ENCODE measurements at regions not wholly inside any gene's neighbourhood (a gene's known extent, or its start where the extent isn't known, plus 50 kb on each side); places are given as distances from the start of the nearest gene placed in this dataset.
"Not testable (repeated sequence)": the region's sequence is repeated elsewhere in the genome, so short reads cannot be mapped to it uniquely, and the experiment has no call there.

- TF ChIP-seq CTCF (conservative IDR thresholded peaks at IDR 0.05; ENCODE audit: low read depth, low read length): no peak
- no peak overlapping the region for H3K4me3 ChIP-seq (ENCODE audit: low read depth, low read length)
- DNase-seq (ENCODE audit: low read depth): no peak
These were observed 162.8 kb upstream of the ANKFN1 start for GRCh38 chr17:55990332-55991006.

GRCh38 chr17:55996826-55997225, 156.4 kb upstream of the ANKFN1 start:
- no peak for DNase-seq (ENCODE audit: low read depth)
- peak; percentile 31 for TF ChIP-seq CTCF (conservative IDR thresholded peaks at IDR 0.05; ENCODE audit: low read depth, low read length)

GRCh38 chr17:56000411-56000810, 152.9 kb upstream of the ANKFN1 start:
- no peak for DNase-seq (ENCODE audit: low read depth)
- H3K4me3 ChIP-seq (ENCODE audit: low read depth, low read length): no peak overlapping the region
- TF ChIP-seq CTCF (conservative IDR thresholded peaks at IDR 0.05; ENCODE audit: low read depth, low read length): no peak

More at GRCh38 chr17:55996826-55997225, 156.4 kb upstream of the ANKFN1 start:
- H3K4me3 ChIP-seq (ENCODE audit: low read depth, low read length): no peak overlapping the region

GRCh38 chr17:56002656-56003055, 150.6 kb upstream of the ANKFN1 start:
- not testable (repeated sequence) for DNase-seq (ENCODE audit: low read depth); H3K4me3 ChIP-seq (ENCODE audit: low read depth, low read length)

- no peak for DNase-seq (ENCODE audit: low read depth)
- H3K4me3 ChIP-seq (ENCODE audit: low read depth, low read length): no peak overlapping the region
- TF ChIP-seq CTCF (conservative IDR thresholded peaks at IDR 0.05; ENCODE audit: low read depth, low read length): no peak
These were observed 143.3 kb upstream of the ANKFN1 start for GRCh38 chr17:56009795-56010651.

GRCh38 chr17:56011406-56012131, 141.7 kb upstream of the ANKFN1 start:
- DNase-seq (ENCODE audit: low read depth): no peak
- TF ChIP-seq CTCF (conservative IDR thresholded peaks at IDR 0.05; ENCODE audit: low read depth, low read length): no peak

GRCh38 chr17:56018211-56018610, 135.1 kb upstream of the ANKFN1 start:
- no peak for DNase-seq (ENCODE audit: low read depth)
- no peak for TF ChIP-seq CTCF (conservative IDR thresholded peaks at IDR 0.05; ENCODE audit: low read depth, low read length)

More at GRCh38 chr17:56011406-56012131, 141.7 kb upstream of the ANKFN1 start:
- H3K4me3 ChIP-seq (ENCODE audit: low read depth, low read length): no peak overlapping the region

More at GRCh38 chr17:56018211-56018610, 135.1 kb upstream of the ANKFN1 start:
- H3K4me3 ChIP-seq (ENCODE audit: low read depth, low read length): no peak overlapping the region

Measured in epithelial cell of proximal tubule (primary cell).